ENCODE measurements at regions not wholly inside any gene's neighbourhood (a gene's known extent, or its start where the extent isn't known, plus 50 kb on each side); places are given as distances from the start of the nearest gene placed in this dataset.

DNA sequence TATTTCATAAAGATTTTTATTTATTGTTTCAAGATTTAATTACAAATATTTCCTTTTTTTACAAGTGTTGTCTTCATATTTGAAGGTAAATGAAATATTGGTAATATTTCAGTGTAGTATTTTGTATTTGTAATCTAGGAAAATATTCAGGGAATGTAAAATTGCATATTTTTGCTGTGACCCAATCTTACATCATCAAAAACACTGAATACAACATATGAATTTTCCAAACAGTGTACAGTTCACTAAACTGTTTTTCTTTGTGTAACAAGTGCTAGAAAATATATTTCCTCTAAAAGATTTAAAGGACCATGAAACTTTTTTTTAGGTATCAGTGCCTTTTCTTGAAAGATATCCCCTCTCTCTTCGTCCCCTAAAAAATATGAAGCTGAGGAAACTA lies 251.9 kb upstream of the KCND2 start:
- peaks cover 4% of the 10 kb centered on the region; the same call in 1 of the 2 replicates for H3K9me2 ChIP-seq (ENCODE audit: insufficient read depth)
- H3K9me3 ChIP-seq (ENCODE audit: insufficient read depth, low read depth), result no peaks in the 10 kb centered on the region; the same call in 1 of the 2 replicates
- ChIA-PET POLR2A (ENCODE audit: unreplicated experiment) (no interaction called here), CTCF (no interaction called here)
- BruUV-seq (replicated peaks), result no TSS peak
- H3K4me3 ChIP-seq, result no peak overlapping the region
- H4K20me1 ChIP-seq (ENCODE audit: insufficient read depth), result no peaks in the 10 kb centered on the region
- H2AFZ ChIP-seq, result no peak overlapping the region
- intact Hi-C loops (cut with micrococcal nuclease; ENCODE audit: unreplicated experiment), result no loop called here
- no peaks in the 10 kb centered on the region for H3K4me1 ChIP-seq (replicated peaks; ENCODE audit: insufficient read depth)
- DNase-seq, result no peak
- no peaks in the 10 kb centered on the region for H3F3A ChIP-seq (ENCODE audit: insufficient read depth, low read depth)
- no peak overlapping the region for H3K4me2 ChIP-seq
- H3K27ac ChIP-seq, result no peak overlapping the region
- no peaks in the 10 kb centered on the region for H3K79me2 ChIP-seq (ENCODE audit: low read depth)
- H3K27me3 ChIP-seq (ENCODE audit: insufficient read depth, low read depth), result no peaks in the 10 kb centered on the region
- TF ChIP-seq, protein P1, sequence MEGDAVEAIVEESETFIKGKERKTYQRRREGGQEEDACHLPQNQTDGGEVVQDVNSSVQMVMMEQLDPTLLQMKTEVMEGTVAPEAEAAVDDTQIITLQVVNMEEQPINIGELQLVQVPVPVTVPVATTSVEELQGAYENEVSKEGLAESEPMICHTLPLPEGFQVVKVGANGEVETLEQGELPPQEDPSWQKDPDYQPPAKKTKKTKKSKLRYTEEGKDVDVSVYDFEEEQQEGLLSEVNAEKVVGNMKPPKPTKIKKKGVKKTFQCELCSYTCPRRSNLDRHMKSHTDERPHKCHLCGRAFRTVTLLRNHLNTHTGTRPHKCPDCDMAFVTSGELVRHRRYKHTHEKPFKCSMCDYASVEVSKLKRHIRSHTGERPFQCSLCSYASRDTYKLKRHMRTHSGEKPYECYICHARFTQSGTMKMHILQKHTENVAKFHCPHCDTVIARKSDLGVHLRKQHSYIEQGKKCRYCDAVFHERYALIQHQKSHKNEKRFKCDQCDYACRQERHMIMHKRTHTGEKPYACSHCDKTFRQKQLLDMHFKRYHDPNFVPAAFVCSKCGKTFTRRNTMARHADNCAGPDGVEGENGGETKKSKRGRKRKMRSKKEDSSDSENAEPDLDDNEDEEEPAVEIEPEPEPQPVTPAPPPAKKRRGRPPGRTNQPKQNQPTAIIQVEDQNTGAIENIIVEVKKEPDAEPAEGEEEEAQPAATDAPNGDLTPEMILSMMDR (conservative IDR thresholded peaks at IDR 0.05), result no peak
- no peak for TF ChIP-seq EZH2 (IDR thresholded peaks at IDR 0.05; ENCODE audit: low read depth)
- no peaks in the 10 kb centered on the region for H3K36me3 ChIP-seq (ENCODE audit: low read depth)

DNA sequence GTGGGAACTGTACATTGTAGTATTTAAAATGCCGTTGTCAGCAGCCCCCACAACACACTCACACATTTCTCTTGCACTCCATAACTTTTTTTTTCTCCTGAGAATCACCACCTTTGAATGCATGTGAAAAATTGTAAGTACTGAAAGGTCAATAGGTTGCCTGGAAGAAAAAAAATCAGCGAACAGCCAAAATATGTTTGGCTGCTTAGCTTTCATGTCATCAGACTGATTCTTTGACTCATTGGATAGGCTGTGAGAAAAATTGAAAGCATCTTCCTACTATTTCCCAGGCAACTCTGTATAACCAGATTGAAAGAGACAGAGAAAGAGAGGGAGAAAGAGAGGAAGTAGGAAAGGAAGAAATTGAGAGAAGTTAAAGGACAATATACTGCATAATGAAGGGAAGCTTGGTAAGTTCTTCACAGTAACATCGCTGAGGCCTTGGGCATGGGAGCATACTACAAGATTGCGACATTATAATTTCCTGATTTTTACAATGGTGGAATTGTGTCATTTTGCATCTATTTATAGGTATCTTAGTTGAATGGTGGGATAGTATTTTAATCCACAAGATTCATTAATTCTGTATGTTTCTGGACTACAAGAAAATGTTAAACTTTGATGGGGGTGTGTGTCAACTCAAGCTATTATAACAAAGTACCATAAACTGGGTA lies 249.3 kb upstream of the KCND2 start:
- TF ChIP-seq EZH2 (IDR thresholded peaks at IDR 0.05; ENCODE audit: low read depth), result no peak
- TF ChIP-seq, protein P1 (conservative IDR thresholded peaks at IDR 0.05), result no peak
- Histone ChIP-seq H2AFZ (0 out of 2 replicates have a peak overlapping the region, but pooled peaks have one; percentile 48), H3K9me2 (ENCODE audit: insufficient read depth) (peaks cover 4% of the 10 kb centered on the region; the same call in 1 of the 2 replicates), H4K20me1 (ENCODE audit: insufficient read depth) (no peaks in the 10 kb centered on the region), H3K79me2 (ENCODE audit: low read depth) (no peaks in the 10 kb centered on the region), H3K27ac (no peak overlapping the region), H3K27me3 (ENCODE audit: insufficient read depth, low read depth) (no peaks in the 10 kb centered on the region), H3K4me3 (no peak overlapping the region), H3K36me3 (ENCODE audit: low read depth) (no peaks in the 10 kb centered on the region), H3K9me3 (ENCODE audit: insufficient read depth, low read depth) (no peaks in the 10 kb centered on the region; the same call in 1 of the 2 replicates), H3K4me1 (replicated peaks; ENCODE audit: insufficient read depth) (no peaks in the 10 kb centered on the region), H3F3A (ENCODE audit: insufficient read depth, low read depth) (no peaks in the 10 kb centered on the region), H3K4me2 (no peak overlapping the region)
- ChIA-PET CTCF (interaction anchor here (0.7 kb wide), 1 partner anchor 99 kb away, joined by 3 read pairs; no protein-coding TSS in a partner anchor), POLR2A (ENCODE audit: unreplicated experiment) (no interaction called here)
- DNase-seq, result no peak
- intact Hi-C loops (cut with micrococcal nuclease; ENCODE audit: unreplicated experiment), result no loop called here
- BruUV-seq (replicated peaks), result no TSS peak

DNA sequence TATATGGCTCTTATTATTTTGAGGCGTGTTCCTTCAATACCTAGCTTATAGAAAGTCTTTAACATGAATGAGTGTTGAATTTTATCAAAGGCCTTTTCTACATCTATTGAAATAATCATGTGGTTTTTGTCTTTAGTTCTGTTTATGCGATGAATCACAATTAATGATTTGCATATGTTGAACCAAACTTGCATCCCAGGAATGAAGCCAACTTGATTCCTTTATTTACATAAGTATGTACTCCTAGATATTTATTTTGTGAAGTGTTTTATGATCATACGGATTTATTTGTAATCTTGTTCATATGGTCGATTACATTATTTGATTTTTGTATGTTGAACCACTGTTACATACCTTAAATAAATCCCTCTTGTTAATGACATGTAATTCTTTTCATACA lies 244.3 kb upstream of the KCND2 start:
- BruUV-seq (replicated peaks), result no TSS peak

More for the DNA sequence above, 244.3 kb upstream of the KCND2 start:
- no peaks in the 10 kb centered on the region for H3K79me2 ChIP-seq (ENCODE audit: low read depth)
- no peak overlapping the region for H3K27ac ChIP-seq
- H3F3A ChIP-seq (ENCODE audit: insufficient read depth, low read depth), result no peaks in the 10 kb centered on the region
- no peaks in the 10 kb centered on the region for H4K20me1 ChIP-seq (ENCODE audit: insufficient read depth)
- H3K4me1 ChIP-seq (replicated peaks; ENCODE audit: insufficient read depth), result no peaks in the 10 kb centered on the region
- ChIA-PET CTCF (no interaction called here), POLR2A (ENCODE audit: unreplicated experiment) (no interaction called here)
- DNase-seq, result no peak
- no peak overlapping the region for H2AFZ ChIP-seq
- H3K9me3 ChIP-seq (ENCODE audit: insufficient read depth, low read depth), result no peaks in the 10 kb centered on the region
- no peaks in the 10 kb centered on the region for H3K9me2 ChIP-seq (ENCODE audit: insufficient read depth)
- H3K27me3 ChIP-seq (ENCODE audit: insufficient read depth, low read depth), result no peaks in the 10 kb centered on the region
- no peak overlapping the region for H3K4me3 ChIP-seq
- H3K36me3 ChIP-seq (ENCODE audit: low read depth), result no peaks in the 10 kb centered on the region
- intact Hi-C loops (cut with micrococcal nuclease; ENCODE audit: unreplicated experiment), result no loop called here
- TF ChIP-seq EZH2 (IDR thresholded peaks at IDR 0.05; ENCODE audit: low read depth), result no peak
- TF ChIP-seq, protein P1 (conservative IDR thresholded peaks at IDR 0.05), result no peak
- no peak overlapping the region for H3K4me2 ChIP-seq
